ENCODE measurements at regions not wholly inside any gene's neighbourhood (a gene's known extent, or its start where the extent isn't known, plus 50 kb on each side); places are given as distances from the start of the nearest gene placed in this dataset.

GRCh38 chr6:121592261-121592935, 157.0 kb downstream of the GJA1 start:
- Histone ChIP-seq H3K27me3 (replicated peaks; ENCODE audit: insufficient read depth) (no peaks in the 10 kb centered on the region), H3K9ac (no peak overlapping the region), H3K9me3 (ENCODE audit: low read depth) (no peaks in the 10 kb centered on the region), H3K27ac (no peak overlapping the region), H3K36me3 (ENCODE audit: low read depth) (no peaks in the 10 kb centered on the region), H3K4me1 (ENCODE audit: insufficient read depth) (peaks cover 19% of the 10 kb centered on the region), H3K79me2 (ENCODE audit: insufficient read depth) (no peaks in the 10 kb centered on the region), H3K4me2 (ENCODE audit: unreplicated experiment) (no peak overlapping the region), H3F3A (ENCODE audit: insufficient read depth) (peaks cover 14% of the 10 kb centered on the region; the same call in 1 of the 2 replicates), H3K9me2 (ENCODE audit: insufficient read depth) (no peaks in the 10 kb centered on the region), H2AFZ (peak overlapping the region; percentile 48; the same call in 1 of the 2 replicates), H3K4me3 (no peak overlapping the region), H4K20me1 (ENCODE audit: insufficient read depth) (no peaks in the 10 kb centered on the region)
- 41 to 44% methylated on average over 7 of the region's 7 CpGs for WGBS, 2 experiments (ENCODE audit: low coverage in 1 of 2, low lambda C conversion rate in 2 of 2, missing lambda C conversion rate in 2 of 2)
- in situ Hi-C loops (cut with MboI) = no loop called here
- peak; percentile 19 for DNase-seq
- TF ChIP-seq EZH2 (IDR thresholded peaks at IDR 0.05; ENCODE audit: insufficient read depth, poor library complexity, severe bottlenecking) (no peak), EZH2phosphoT487 (IDR thresholded peaks at IDR 0.05; ENCODE audit: insufficient read depth, low read depth) (no peak)

- H3K4me1 ChIP-seq (ENCODE audit: insufficient read depth) = peaks cover 25% of the 10 kb centered on the region
- H3K27me3 ChIP-seq (replicated peaks; ENCODE audit: insufficient read depth) = no peaks in the 10 kb centered on the region
- H3K4me2 ChIP-seq (ENCODE audit: unreplicated experiment) = no peak overlapping the region
- TF ChIP-seq EZH2 (IDR thresholded peaks at IDR 0.05; ENCODE audit: insufficient read depth, poor library complexity, severe bottlenecking) (no peak), EZH2phosphoT487 (IDR thresholded peaks at IDR 0.05; ENCODE audit: insufficient read depth, low read depth) (no peak)
- H3K79me2 ChIP-seq (ENCODE audit: insufficient read depth) = no peaks in the 10 kb centered on the region
- in situ Hi-C loops (cut with MboI) = no loop called here
- H3K27ac ChIP-seq = no peak overlapping the region
- H4K20me1 ChIP-seq (ENCODE audit: insufficient read depth) = no peaks in the 10 kb centered on the region
- H3K36me3 ChIP-seq (ENCODE audit: low read depth) = no peaks in the 10 kb centered on the region
- H3K4me3 ChIP-seq = no peak overlapping the region
- DNase-seq = no peak
- H2AFZ ChIP-seq = no peak overlapping the region; the same call in 1 of the 2 replicates
- no peaks in the 10 kb centered on the region for H3K9me2 ChIP-seq (ENCODE audit: insufficient read depth)
- peaks cover 22% of the 10 kb centered on the region; the same call in 1 of the 2 replicates for H3F3A ChIP-seq (ENCODE audit: insufficient read depth)
- no peak overlapping the region for H3K9ac ChIP-seq
- H3K9me3 ChIP-seq (ENCODE audit: low read depth) = no peaks in the 10 kb centered on the region
- WGBS, 2 experiments (ENCODE audit: low coverage in 1 of 2, low lambda C conversion rate in 2 of 2, missing lambda C conversion rate in 2 of 2) = 63 to 67% methylated on average over 3 of the region's 3 CpGs
These were observed 157.7 kb downstream of the GJA1 start for GRCh38 chr6:121593011-121593641.

- H3F3A ChIP-seq (ENCODE audit: insufficient read depth) = peaks cover 24% of the 10 kb centered on the region; the same call in 1 of the 2 replicates
- TF ChIP-seq EZH2phosphoT487 (IDR thresholded peaks at IDR 0.05; ENCODE audit: insufficient read depth, low read depth) (no peak), EZH2 (IDR thresholded peaks at IDR 0.05; ENCODE audit: insufficient read depth, poor library complexity, severe bottlenecking) (no peak)
- no peaks in the 10 kb centered on the region for H3K27me3 ChIP-seq (replicated peaks; ENCODE audit: insufficient read depth)
- no peaks in the 10 kb centered on the region for H3K9me2 ChIP-seq (ENCODE audit: insufficient read depth)
- no peaks in the 10 kb centered on the region for H4K20me1 ChIP-seq (ENCODE audit: insufficient read depth)
- H3K36me3 ChIP-seq (ENCODE audit: low read depth) = no peaks in the 10 kb centered on the region
- H3K27ac ChIP-seq = no peak overlapping the region
- no peak for DNase-seq
- peaks cover 25% of the 10 kb centered on the region for H3K4me1 ChIP-seq (ENCODE audit: insufficient read depth)
- no peaks in the 10 kb centered on the region for H3K9me3 ChIP-seq (ENCODE audit: low read depth)
- H3K4me3 ChIP-seq = no peak overlapping the region
- H3K4me2 ChIP-seq (ENCODE audit: unreplicated experiment) = no peak overlapping the region
- in situ Hi-C loops (cut with MboI) = no loop called here
- H2AFZ ChIP-seq = no peak overlapping the region
- H3K9ac ChIP-seq = no peak overlapping the region
- H3K79me2 ChIP-seq (ENCODE audit: insufficient read depth) = no peaks in the 10 kb centered on the region
- WGBS, 2 experiments (ENCODE audit: low coverage in 1 of 2, low lambda C conversion rate in 2 of 2, missing lambda C conversion rate in 2 of 2) = 97 to 100% methylated on average over 3 of the region's 3 CpGs
These were observed 158.6 kb downstream of the GJA1 start for GRCh38 chr6:121594053-121594452.

GRCh38 chr6:121595646-121596045, 160.2 kb downstream of the GJA1 start:
- Histone ChIP-seq H3K4me3 (no peak overlapping the region), H3K9me2 (ENCODE audit: insufficient read depth) (no peaks in the 10 kb centered on the region), H3K36me3 (ENCODE audit: low read depth) (no peaks in the 10 kb centered on the region), H3F3A (ENCODE audit: insufficient read depth) (peaks cover 16% of the 10 kb centered on the region; the same call in 1 of the 2 replicates), H3K27ac (no peak overlapping the region), H3K4me1 (ENCODE audit: insufficient read depth) (peaks cover 16% of the 10 kb centered on the region), H3K9me3 (ENCODE audit: low read depth) (no peaks in the 10 kb centered on the region), H2AFZ (no peak overlapping the region), H3K4me2 (ENCODE audit: unreplicated experiment) (no peak overlapping the region), H4K20me1 (ENCODE audit: insufficient read depth) (no peaks in the 10 kb centered on the region), H3K79me2 (ENCODE audit: insufficient read depth) (no peaks in the 10 kb centered on the region), H3K9ac (no peak overlapping the region), H3K27me3 (replicated peaks; ENCODE audit: insufficient read depth) (no peaks in the 10 kb centered on the region)
- no peak for TF ChIP-seq EZH2phosphoT487 (IDR thresholded peaks at IDR 0.05; ENCODE audit: insufficient read depth, low read depth)
- TF ChIP-seq EZH2 (IDR thresholded peaks at IDR 0.05; ENCODE audit: insufficient read depth, poor library complexity, severe bottlenecking) = no peak
- in situ Hi-C loops (cut with MboI) = no loop called here
- no peak for DNase-seq
- 89 to 90% methylated on average over 1 of the region's 1 CpG for WGBS, 2 experiments (ENCODE audit: low coverage in 1 of 2, low lambda C conversion rate in 2 of 2, missing lambda C conversion rate in 2 of 2)
